Muscle of leg (tissue), 3 donors: ENCODE measurements at regions not wholly inside any gene's neighbourhood (a gene's known extent, or its start where the extent isn't known, plus 50 kb on each side); places are given as distances from the start of the nearest gene placed in this dataset.

ENCODE experiments used
- DNase-seq: peaks from one replicate; pipeline ENCODE4 v3.0.0; 2013
- H3K27ac ChIP-seq: one replicate; pipeline ENCODE4 v1.5.1; 2013; ENCODE audit warnings: mild to moderate bottlenecking, low read length, control low read depth
- H3K27me3 ChIP-seq: one replicate; pipeline ENCODE4 v1.6.1; 2013; ENCODE audit warnings: low read length; ENCODE audit not compliant: control insufficient read depth, insufficient read depth
- H3K36me3 ChIP-seq: one replicate; pipeline ENCODE4 v1.6.1; 2013; ENCODE audit warnings: low read length; ENCODE audit not compliant: control insufficient read depth, insufficient read depth
- H3K4me1 ChIP-seq: one replicate; pipeline ENCODE4 v1.6.1; 2013; ENCODE audit warnings: low read length; ENCODE audit not compliant: control insufficient read depth, insufficient read depth
- H3K4me3 ChIP-seq: one replicate; pipeline ENCODE4 v1.5.1; 2013; ENCODE audit warnings: low read length, control low read depth
- H3K9me3 ChIP-seq: replicated peaks from 2 replicates; pipeline ENCODE4 v1.6.1; 2013; ENCODE audit warnings: low read depth, low read length; ENCODE audit not compliant: control insufficient read depth
- WGBS: methylation state at CpG from one replicate; pipeline ENCODE4 v1.1.5; 2013; ENCODE audit warnings: missing lambda C conversion rate; ENCODE audit not compliant: insufficient coverage; 5-methylcytosine and 5-hydroxymethylcytosine counted together

- Histone ChIP-seq H3K4me1 (no peaks in the 10 kb centered on the region), H3K4me3 (no peak overlapping the region), H3K9me3 (no peaks in the 10 kb centered on the region), H3K27ac (no peak overlapping the region), H3K27me3 (no peaks in the 10 kb centered on the region), H3K36me3 (no peaks in the 10 kb centered on the region)
- DNase-seq, result peak; percentile 82
- WGBS, result 30% methylated on average over 7 of the region's 9 CpGs
These were observed 134.3 kb upstream of the PDE1C start for GRCh38 chr7:32204361-32205018.

- no peak for DNase-seq
- H3K4me1 ChIP-seq, result no peaks in the 10 kb centered on the region
- H3K27me3 ChIP-seq, result no peaks in the 10 kb centered on the region
- H3K27ac ChIP-seq, result no peak overlapping the region
- no peaks in the 10 kb centered on the region for H3K36me3 ChIP-seq
- H3K4me3 ChIP-seq, result no peak overlapping the region
- H3K9me3 ChIP-seq, result no peaks in the 10 kb centered on the region
- no CpG with 5 or more reads among the region's 1 CpG for WGBS
These were observed 130.4 kb upstream of the PDE1C start for GRCh38 chr7:32200646-32201045.

GRCh38 chr7:32194537-32194936 is 124.3 kb upstream of the PDE1C start:
- Histone ChIP-seq H3K4me3 (no peak overlapping the region), H3K36me3 (no peaks in the 10 kb centered on the region), H3K27me3 (no peaks in the 10 kb centered on the region), H3K27ac (no peak overlapping the region), H3K4me1 (no peaks in the 10 kb centered on the region), H3K9me3 (no peaks in the 10 kb centered on the region)
- DNase-seq, result no peak

DNA sequence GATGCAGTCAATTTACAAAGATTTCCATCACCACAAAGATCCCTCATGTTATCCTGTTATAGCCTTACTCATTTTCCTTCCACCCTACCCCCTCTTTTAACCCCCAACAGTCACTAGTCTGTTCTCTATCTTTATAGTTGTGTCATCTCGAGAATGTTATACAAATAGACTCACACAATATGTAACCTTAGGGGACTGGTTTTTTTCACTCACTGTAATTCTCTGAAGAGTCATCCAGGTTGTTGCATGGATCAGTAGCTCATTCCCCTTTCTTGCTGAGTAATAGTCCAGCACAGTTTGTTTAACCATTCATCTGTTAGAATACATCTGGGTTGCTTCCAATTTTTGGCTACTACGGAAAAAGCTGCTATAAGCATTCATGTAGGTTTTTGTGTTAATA is 121.1 kb upstream of the PDE1C start:
- Histone ChIP-seq H3K4me3 (no peak overlapping the region), H3K36me3 (no peaks in the 10 kb centered on the region), H3K27ac (no peak overlapping the region), H3K27me3 (no peaks in the 10 kb centered on the region), H3K4me1 (no peaks in the 10 kb centered on the region), H3K9me3 (no peaks in the 10 kb centered on the region)
- no CpG with 5 or more reads among the region's 2 CpGs for WGBS
- DNase-seq, result no peak

DNA sequence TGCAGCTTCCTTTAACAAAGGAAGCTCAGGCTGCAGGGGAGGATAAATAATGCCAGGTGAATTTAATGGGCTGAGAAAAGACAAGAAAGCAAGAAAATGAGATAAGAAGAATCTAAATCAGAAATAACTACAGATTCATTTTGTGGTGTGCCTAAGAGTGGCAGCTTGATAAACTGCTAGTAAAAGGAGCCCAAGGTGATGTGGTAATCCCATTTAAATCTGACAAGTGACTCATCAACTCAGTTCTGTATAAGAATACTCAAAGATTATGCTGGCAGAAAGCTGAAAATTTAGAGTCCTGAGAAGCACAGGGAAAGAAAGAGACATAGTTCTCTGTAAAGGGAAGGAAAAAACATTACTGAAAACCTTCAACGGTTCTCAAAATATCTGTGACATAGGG is 109.4 kb upstream of the PDE1C start:
- Histone ChIP-seq H3K36me3 (no peaks in the 10 kb centered on the region), H3K9me3 (no peaks in the 10 kb centered on the region), H3K27me3 (no peaks in the 10 kb centered on the region), H3K4me1 (no peaks in the 10 kb centered on the region), H3K4me3 (no peak overlapping the region), H3K27ac (no peak overlapping the region)
- peak; percentile 28 for DNase-seq
- WGBS, result no CpG with 5 or more reads among the region's 1 CpG

DNA sequence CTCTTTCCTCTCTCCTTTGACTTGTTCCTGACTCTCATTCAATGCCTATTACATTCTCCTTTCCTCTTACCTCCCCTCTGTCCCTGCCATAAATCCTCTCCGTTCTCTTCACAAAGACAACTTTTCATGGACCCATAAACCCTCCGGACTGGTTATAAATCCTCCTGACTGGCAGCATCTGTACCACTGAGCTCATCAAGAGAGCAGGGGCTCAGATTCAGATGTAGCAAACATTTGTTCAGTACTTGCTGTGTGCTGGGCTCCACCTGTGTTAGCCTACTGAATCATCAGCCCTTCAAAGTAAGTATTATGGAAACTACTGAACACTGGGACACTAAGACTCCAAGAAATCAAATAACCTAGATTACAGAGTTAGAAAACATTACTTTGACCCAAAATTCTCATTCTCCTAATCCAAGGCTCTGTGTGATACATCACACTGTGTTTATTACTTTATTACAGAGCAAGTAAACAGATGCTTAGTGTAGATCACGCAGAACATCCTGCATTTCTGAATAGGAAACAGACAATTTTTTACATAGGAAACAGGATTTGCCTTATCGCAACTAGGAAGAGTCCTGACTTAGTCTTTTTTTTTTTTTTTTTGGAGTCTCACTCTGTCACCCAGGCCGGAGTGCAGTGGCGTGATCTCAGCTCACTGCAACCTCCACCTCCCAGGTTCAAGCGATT is 108.6 kb upstream of the PDE1C start:
- DNase-seq, result no peak
- H3K9me3 ChIP-seq, result no peaks in the 10 kb centered on the region
- WGBS, result 84% methylated on average over 6 of the region's 7 CpGs
- no peak overlapping the region for H3K27ac ChIP-seq
- no peaks in the 10 kb centered on the region for H3K4me1 ChIP-seq
- no peak overlapping the region for H3K4me3 ChIP-seq
- H3K36me3 ChIP-seq, result no peaks in the 10 kb centered on the region
- H3K27me3 ChIP-seq, result no peaks in the 10 kb centered on the region

DNA sequence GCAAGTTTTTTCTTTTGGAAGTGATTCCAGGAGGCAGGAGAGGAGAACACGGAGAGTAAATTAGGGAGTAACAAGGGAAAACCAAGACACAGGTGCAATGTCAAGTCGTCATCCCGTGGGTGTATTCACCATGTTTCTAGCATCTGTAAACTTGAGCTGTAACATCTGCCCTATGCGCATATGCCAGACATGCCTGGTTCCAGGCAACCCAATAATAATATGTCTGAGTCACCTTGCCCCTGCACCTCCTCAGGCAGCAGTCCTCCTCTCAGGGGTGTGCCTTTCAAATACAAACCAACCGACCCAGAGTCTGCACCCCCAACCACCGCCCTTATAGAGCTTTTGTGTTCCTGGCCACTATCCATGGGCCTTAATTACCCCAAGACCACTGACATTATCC is 107.0 kb upstream of the PDE1C start:
- Histone ChIP-seq H3K27me3 (no peaks in the 10 kb centered on the region), H3K4me1 (no peaks in the 10 kb centered on the region), H3K36me3 (no peaks in the 10 kb centered on the region), H3K27ac (no peak overlapping the region), H3K4me3 (no peak overlapping the region), H3K9me3 (no peaks in the 10 kb centered on the region)
- WGBS, result 51% methylated on average over 5 of the region's 6 CpGs
- DNase-seq, result no peak

- H3K27me3 ChIP-seq, result no peaks in the 10 kb centered on the region
- H3K36me3 ChIP-seq, result no peaks in the 10 kb centered on the region
- no CpG with 5 or more reads among the region's 2 CpGs for WGBS
- DNase-seq, result no peak
- no peaks in the 10 kb centered on the region for H3K4me1 ChIP-seq
- H3K27ac ChIP-seq, result no peak overlapping the region
- no peaks in the 10 kb centered on the region for H3K9me3 ChIP-seq
- H3K4me3 ChIP-seq, result no peak overlapping the region
These were observed 104.9 kb upstream of the PDE1C start for GRCh38 chr7:32175099-32175498.

DNA sequence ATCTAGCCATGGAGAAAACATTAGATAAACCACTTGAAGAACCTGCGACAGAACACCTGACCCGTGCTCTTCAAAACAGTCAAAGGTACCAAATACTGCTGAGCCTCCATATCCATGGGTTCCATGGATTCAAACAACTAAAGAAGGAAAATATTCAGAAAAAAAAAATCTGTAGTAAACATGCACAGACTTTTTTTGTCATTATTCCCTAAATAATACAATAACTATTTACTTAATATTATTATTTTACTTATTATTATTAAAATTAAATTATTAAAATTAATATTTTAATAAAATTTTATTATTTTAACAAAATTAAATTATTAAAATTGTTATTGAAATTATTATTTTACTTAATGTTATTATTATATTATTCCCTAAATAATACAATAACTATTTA is 101.0 kb upstream of the PDE1C start:
- no peak overlapping the region for H3K4me3 ChIP-seq
- H3K4me1 ChIP-seq, result no peaks in the 10 kb centered on the region
- no peak overlapping the region for H3K27ac ChIP-seq
- H3K9me3 ChIP-seq, result no peaks in the 10 kb centered on the region
- H3K27me3 ChIP-seq, result no peaks in the 10 kb centered on the region
- no peaks in the 10 kb centered on the region for H3K36me3 ChIP-seq
- no CpG with 5 or more reads among the region's 2 CpGs for WGBS
- DNase-seq, result no peak

DNA sequence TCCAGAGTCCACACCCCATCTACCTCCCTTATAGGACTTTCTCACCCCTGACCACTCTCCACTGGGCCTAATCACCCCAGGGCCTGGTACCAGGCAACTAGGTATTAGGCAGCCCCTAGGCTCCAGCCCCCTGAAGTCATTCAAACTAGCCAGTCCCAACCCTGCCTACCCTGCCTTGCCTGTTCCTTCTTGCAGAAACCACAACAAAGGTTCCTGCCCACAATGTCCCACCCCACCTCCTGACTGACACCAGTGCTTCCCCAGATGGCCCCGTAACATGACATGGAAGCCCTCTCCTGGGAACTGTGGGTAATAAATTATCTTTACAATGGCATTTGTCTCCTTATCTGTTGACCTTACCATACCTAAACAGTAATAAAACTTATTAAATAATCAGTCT is 100.6 kb upstream of the PDE1C start:
- no peak for DNase-seq
- Histone ChIP-seq H3K27me3 (no peaks in the 10 kb centered on the region), H3K27ac (no peak overlapping the region), H3K36me3 (no peaks in the 10 kb centered on the region), H3K4me3 (no peak overlapping the region), H3K4me1 (no peaks in the 10 kb centered on the region), H3K9me3 (no peaks in the 10 kb centered on the region)
- WGBS, result no CpG with 5 or more reads among the region's 1 CpG

GRCh38 chr7:32169228-32169627 is 99.0 kb upstream of the PDE1C start:
- H3K36me3 ChIP-seq, result no peaks in the 10 kb centered on the region
- no peaks in the 10 kb centered on the region for H3K27me3 ChIP-seq
- no peak for DNase-seq
- 15% methylated on average over 3 of the region's 3 CpGs for WGBS
- peaks cover 3% of the 10 kb centered on the region for H3K4me1 ChIP-seq
- no peak overlapping the region for H3K4me3 ChIP-seq
- no peak overlapping the region for H3K27ac ChIP-seq
- no peaks in the 10 kb centered on the region for H3K9me3 ChIP-seq
